H1 (cell line): ENCODE measurements at regions not wholly inside any gene's neighbourhood (a gene's known extent, or its start where the extent isn't known, plus 50 kb on each side); places are given as distances from the start of the nearest gene placed in this dataset.

Experiments used
- CTCF ChIA-PET: fragments of 300-600 bp; sonication (Branson Sonifier 250); formaldehyde crosslinking; loops from one replicate; lab custom pipeline; 2021; ENCODE audit not compliant: partially characterized antibody; lab: Charles Lee
- POLR2A ChIA-PET: fragments of 300-600 bp; sonication (Branson Sonifier 250); formaldehyde crosslinking; loops from one replicate; lab custom pipeline; 2021; ENCODE audit warnings: inconsistent platforms; ENCODE audit not compliant: partially characterized antibody; lab: Charles Lee
- DNase-seq, 2 experiments: peaks; one replicate each; pipeline versions ENCODE4 v3.0.0 to v3.0.0-alpha.2; 2010 to 2022; ENCODE audit warnings: low spot score in 2 of 2, low read depth in 1 of 2, mixed read lengths in 1 of 2
- FAIRE-seq: peaks from 2 replicates; lab custom pipeline; 2011; peaks lifted over from hg19 to GRCh38; lab: Jason Lieb, UNC
- H2AFZ ChIP-seq: 2 replicates; pipeline ENCODE4 v1.8.1; 2012; ENCODE audit warnings: low read length, inconsistent platforms
- H2AK5ac ChIP-seq: 2 replicates; pipeline ENCODE4 v1.6.1; 2013; ENCODE audit warnings: low read depth, low read length
- H2BK120ac ChIP-seq: replicated peaks from 2 replicates; pipeline ENCODE3; 2013; ENCODE audit warnings: low read depth, low read length, inconsistent platforms
- H2BK12ac ChIP-seq: 2 replicates; pipeline ENCODE4 v1.6.1; 2013; ENCODE audit warnings: low read depth, low read length
- H2BK15ac ChIP-seq: 2 replicates; pipeline ENCODE4 v1.6.1; 2013; ENCODE audit warnings: low read length
- H2BK20ac ChIP-seq: 2 replicates; pipeline ENCODE4 v1.6.1; 2013; ENCODE audit warnings: low read length
- H2BK5ac ChIP-seq: 2 replicates; pipeline ENCODE4 v1.6.1; 2013; ENCODE audit warnings: low read depth, low read length
- H3K14ac ChIP-seq: 2 replicates; pipeline ENCODE4 v1.6.1; 2013; ENCODE audit warnings: inconsistent platforms; ENCODE audit not compliant: insufficient read length
- H3K18ac ChIP-seq: 2 replicates; pipeline ENCODE4 v1.6.1; 2013; ENCODE audit warnings: low read length; ENCODE audit errors: extremely low read depth
- H3K23ac ChIP-seq: 2 replicates; pipeline ENCODE4 v1.6.1; 2013; ENCODE audit warnings: inconsistent platforms; ENCODE audit not compliant: insufficient read length
- H3K23me2 ChIP-seq: 2 replicates; pipeline ENCODE4 v1.6.1; 2013; ENCODE audit warnings: low read depth, low read length
- H3K27ac ChIP-seq: 2 replicates; pipeline ENCODE4 v1.6.1; 2011; ENCODE audit warnings: low read depth, low read length, inconsistent platforms
- H3K27me3 ChIP-seq, 4 experiments: replicated peaks in 1 of 4; 1 replicate in 1 of 4; 2 replicates in 3 of 4; pipeline versions ENCODE4 v1.6.1 to v1.8.1; 2011 to 2013; ENCODE audit warnings: low read length in 3 of 4, mild to moderate bottlenecking in 3 of 4, inconsistent platforms in 2 of 4, mixed read lengths in 2 of 4, moderate library complexity in 1 of 4; ENCODE audit not compliant: control insufficient read depth in 3 of 4, insufficient read depth in 3 of 4; ENCODE audit errors: extremely low read depth in 1 of 4
- H3K36me3 ChIP-seq, 4 experiments: 2 replicates each; pipeline versions ENCODE4 v1.6.1 to v1.8.1; 2011 to 2013; ENCODE audit warnings: mild to moderate bottlenecking in 4 of 4, low read length in 3 of 4, moderate library complexity in 2 of 4, control low read depth in 1 of 4, inconsistent platforms in 1 of 4; ENCODE audit not compliant: insufficient read depth in 4 of 4, control insufficient read depth in 2 of 4
- H3K4ac ChIP-seq: replicated peaks from 2 replicates; pipeline ENCODE3; 2013; ENCODE audit warnings: low read length, low read depth, mixed read lengths, inconsistent platforms; ENCODE audit not compliant: insufficient read length
- H3K4me1 ChIP-seq, 4 experiments: replicated peaks in 1 of 4; 1 replicate in 1 of 4; 2 replicates in 3 of 4; pipeline versions ENCODE4 v1.6.1 to v1.8.1; 2011 to 2013; ENCODE audit warnings: low read length in 3 of 4, inconsistent platforms in 2 of 4, mixed read lengths in 1 of 4; ENCODE audit not compliant: insufficient read depth in 4 of 4, control insufficient read depth in 3 of 4
- H3K4me2 ChIP-seq, 2 experiments: 2 replicates each; pipeline versions ENCODE4 v1.6.1 to v1.8.1; 2011 to 2013; ENCODE audit warnings: low read depth in 2 of 2, low read length in 2 of 2, control low read depth in 1 of 2, inconsistent platforms in 1 of 2, mild to moderate bottlenecking in 1 of 2; ENCODE audit not compliant: insufficient read depth in 1 of 2
- H3K4me3 ChIP-seq, 4 experiments: fragments of 200-600, 300-600 bp in 1 of 4; sonication (generic), shearing (Covaris generic), sonication (Bioruptor Twin) in 1 of 4; 2 replicates each; pipeline versions ENCODE4 v1.5.1 to v1.8.1; 2011 to 2016; ENCODE audit warnings: low read length in 4 of 4, low read depth in 3 of 4, control low read depth in 2 of 4, inconsistent platforms in 2 of 4, mild to moderate bottlenecking in 2 of 4, mixed read lengths in 1 of 4, moderate library complexity in 1 of 4; ENCODE audit not compliant: insufficient read depth in 2 of 4; ENCODE audit errors: extremely low read depth in 1 of 4
- H3K56ac ChIP-seq: replicated peaks from 2 replicates; pipeline ENCODE3; 2013; ENCODE audit warnings: low read depth, mild to moderate bottlenecking, mixed read lengths, low read length, inconsistent platforms; ENCODE audit not compliant: insufficient read length
- H3K79me1 ChIP-seq: 2 replicates; pipeline ENCODE4 v1.6.1; 2013; ENCODE audit warnings: low read depth, low read length, control low read depth
- H3K79me2 ChIP-seq, 2 experiments: 2 replicates each; pipeline versions ENCODE4 v1.6.1 to v1.8.1; 2012 to 2013; ENCODE audit warnings: low read length in 2 of 2, mild to moderate bottlenecking in 2 of 2, inconsistent platforms in 1 of 2; ENCODE audit not compliant: insufficient read depth in 2 of 2, control insufficient read depth in 1 of 2
- H3K9ac ChIP-seq, 4 experiments: replicated peaks in 1 of 4; 1 replicate in 1 of 4; 2 replicates in 3 of 4; pipeline versions ENCODE4 v1.6.1 to v1.8.1; 2011 to 2013; ENCODE audit warnings: low read depth in 3 of 4, low read length in 3 of 4, control low read depth in 2 of 4, mild to moderate bottlenecking in 2 of 4, moderate library complexity in 2 of 4, inconsistent platforms in 1 of 4; ENCODE audit errors: extremely low read depth in 1 of 4
- H3K9me3 ChIP-seq, 2 experiments: 2 replicates each; pipeline versions ENCODE4 v1.6.1 to v1.8.1; 2012 to 2013; ENCODE audit warnings: mild to moderate bottlenecking in 2 of 2, moderate library complexity in 2 of 2, control low read depth in 1 of 2, inconsistent platforms in 1 of 2, low read depth in 1 of 2, low read length in 1 of 2, mixed read lengths in 1 of 2; ENCODE audit not compliant: insufficient read depth in 2 of 2
- H4K20me1 ChIP-seq, 2 experiments: replicated peaks in 1 of 2; 2 replicates each; pipeline versions ENCODE3 to v1.8.1; 2011 to 2013; ENCODE audit warnings: inconsistent platforms in 2 of 2, low read length in 2 of 2, mild to moderate bottlenecking in 1 of 2; ENCODE audit not compliant: insufficient read depth in 2 of 2, control insufficient read depth in 1 of 2
- H4K5ac ChIP-seq: 2 replicates; pipeline ENCODE4 v1.6.1; 2013; ENCODE audit warnings: low read length, low read depth, mixed read lengths, inconsistent platforms; ENCODE audit not compliant: insufficient read length
- H4K8ac ChIP-seq: 2 replicates; pipeline ENCODE4 v1.8.0; 2013; ENCODE audit warnings: mild to moderate bottlenecking, moderate library complexity, low read length, inconsistent platforms; ENCODE audit not compliant: insufficient read depth; ENCODE audit errors: extremely low read depth
- H4K91ac ChIP-seq: replicated peaks from 2 replicates; pipeline ENCODE3; 2013; ENCODE audit warnings: low read length, mixed read lengths, inconsistent platforms; ENCODE audit not compliant: insufficient read length
- ATF3 ChIP-seq: IDR thresholded peaks from 2 replicates; pipeline ENCODE4 v1.6.1; 2011; ENCODE audit warnings: low read depth, mild to moderate bottlenecking, low read length; ENCODE audit not compliant: insufficient read depth
- EGR1 ChIP-seq: IDR thresholded peaks from 2 replicates; pipeline ENCODE4 v1.6.1; 2011; ENCODE audit warnings: low read depth, low read length, borderline replicate concordance
- EP300 ChIP-seq, 2 experiments: IDR thresholded peaks; 1 replicate in 1 of 2; 2 replicates in 1 of 2; pipeline ENCODE4 v1.6.1; 2011 to 2012; ENCODE audit warnings: low read depth in 2 of 2, low read length in 2 of 2, mild to moderate bottlenecking in 2 of 2, borderline replicate concordance in 1 of 2, inconsistent platforms in 1 of 2, moderate library complexity in 1 of 2
- GABPA ChIP-seq: IDR thresholded peaks from 2 replicates; pipeline ENCODE4 v1.6.1; 2011; ENCODE audit warnings: mild to moderate bottlenecking, low read length, moderate library complexity, borderline replicate concordance; ENCODE audit not compliant: insufficient read depth
- GTF2F1 ChIP-seq: IDR thresholded peaks from 2 replicates; pipeline ENCODE4 v1.6.1; 2012; ENCODE audit warnings: low read depth, low read length, improper control_type of control experiment, borderline replicate concordance
- KDM4A ChIP-seq: IDR thresholded peaks from one replicate; pipeline ENCODE4 v1.7.1; 2012; ENCODE audit warnings: low read depth, mild to moderate bottlenecking, moderate library complexity, low read length, inconsistent platforms; ENCODE audit not compliant: severe bottlenecking
- KDM5A ChIP-seq: fragments of 200-600 bp; IDR thresholded peaks from 2 replicates; pipeline ENCODE4 v1.7.1; 2012; ENCODE audit warnings: mild to moderate bottlenecking, low read length, inconsistent platforms, mixed read lengths
- RBBP5 ChIP-seq: IDR thresholded peaks from 2 replicates; pipeline ENCODE4 v1.7.1; 2012; ENCODE audit warnings: low read depth, mild to moderate bottlenecking, inconsistent platforms, low read length, moderate library complexity, borderline replicate concordance
- RFX5 ChIP-seq: IDR thresholded peaks from 2 replicates; pipeline ENCODE4 v1.6.1; 2011; ENCODE audit warnings: low read depth, low read length, improper control_type of control experiment, borderline replicate concordance
- SIRT6 ChIP-seq: IDR thresholded peaks from one replicate; pipeline ENCODE4 v1.7.1; 2012; ENCODE audit warnings: low read length, inconsistent platforms
- TAF1 ChIP-seq: IDR thresholded peaks from 2 replicates; pipeline ENCODE4 v1.6.1; 2011; ENCODE audit warnings: mild to moderate bottlenecking, low read depth, low read length
- WGBS, 2 experiments: shearing (Covaris generic) in 1 of 2; methylation state at CpG; one replicate each; pipeline versions ENCODE4 v1.1.6 to v1.1.7; 2013 to 2015; ENCODE audit warnings: low lambda C conversion rate in 2 of 2, mixed read lengths in 2 of 2, inconsistent platforms in 1 of 2, low coverage in 1 of 2, missing lambda C conversion rate in 1 of 2; ENCODE audit not compliant: insufficient replicate concordance in 2 of 2, insufficient coverage in 1 of 2, insufficient read length in 1 of 2; ENCODE audit errors: extremely low coverage in 1 of 2, missing lambda C conversion rate in 1 of 2; 5-methylcytosine and 5-hydroxymethylcytosine counted together

DNA sequence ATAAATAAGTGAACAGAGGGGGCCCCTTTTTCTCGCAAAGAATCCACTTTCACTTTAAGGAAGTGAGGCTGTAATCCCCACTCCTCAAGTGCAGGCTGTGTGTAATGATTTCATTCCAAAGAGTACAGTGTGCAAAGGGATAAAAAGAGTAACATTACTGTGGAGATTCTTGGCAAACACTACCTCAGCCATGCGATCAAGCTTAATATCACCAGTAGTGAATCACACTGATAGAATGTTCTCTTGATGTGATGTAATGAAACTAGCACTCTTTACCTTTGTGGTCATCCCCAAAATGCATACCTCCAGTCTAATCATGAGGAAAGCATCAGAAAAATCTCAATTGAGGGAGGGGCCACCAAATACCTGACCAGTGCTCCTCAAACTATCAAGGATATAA lies 246.1 kb upstream of the CHORDC1 start:
- Histone ChIP-seq H3K4me3 (no peak overlapping the region), H3K9me3 (no peaks in the 10 kb centered on the region), H3K9ac (no peak overlapping the region), H3K4me2 (no peak overlapping the region), H4K20me1 (no peaks in the 10 kb centered on the region), H3K23me2 (no peaks in the 10 kb centered on the region), H3K56ac (no peak overlapping the region), H3K18ac (no peak overlapping the region), H3K27me3 (no peaks in the 10 kb centered on the region), H3K79me1 (no peaks in the 10 kb centered on the region), H2BK15ac (no peak overlapping the region), H3K4ac (no peak overlapping the region), H2BK20ac (no peak overlapping the region), H3K14ac (no peak overlapping the region), H3K4me1 (no peaks in the 10 kb centered on the region), H3K36me3 (no peaks in the 10 kb centered on the region), H3K23ac (no peak overlapping the region), H2AFZ (no peak overlapping the region), H2AK5ac (no peak overlapping the region), H3K27ac (no peak overlapping the region), H3K79me2 (no peaks in the 10 kb centered on the region), H4K91ac (no peak overlapping the region), H2BK5ac (no peak overlapping the region), H4K8ac (no peak overlapping the region), H2BK120ac (no peak overlapping the region), H4K5ac (no peak overlapping the region), H2BK12ac (no peak overlapping the region)
- POLR2A ChIA-PET: no interaction called here
- TF ChIP-seq EP300 (IDR thresholded peaks at IDR 0.05; ENCODE audit: borderline replicate concordance in 1 of 2, low read depth in 2 of 2, low read length in 2 of 2) (no peak), KDM5A (no peak), TAF1 (no peak), EGR1 (no peak), GTF2F1 (no peak), GABPA (no peak), KDM4A (no peak), RFX5 (no peak), RBBP5 (no peak), SIRT6 (no peak), ATF3 (no peak)
- WGBS, 2 experiments: 94% methylated on average over 2 of the region's 2 CpGs; no CpG with 5 or more reads in 1 of the 2 experiments
- CTCF ChIA-PET: interaction anchor here (0.6 to 1.2 kb wide), 2 partner anchors 48 to 199 kb away, joined by 3 read pairs; no protein-coding TSS in a partner anchor
- no peak for DNase-seq
- FAIRE-seq: no peak
